B cell (primary cell): ENCODE measurements at regions not wholly inside any gene's neighbourhood (a gene's known extent, or its start where the extent isn't known, plus 50 kb on each side); places are given as distances from the start of the nearest gene placed in this dataset.

Experiments
- ATAC-seq: fragments of 200-7000 bp; cut with Tn5 transposase; one replicate; pipeline ENCODE4 v1.10.0; 2021; ENCODE audit warnings: low read depth, mild to moderate bottlenecking, moderate number of reproducible peaks, moderate library complexity
- CTCF ChIA-PET: fragments of 350-600 bp; sonication (Branson Sonifier 250); formaldehyde crosslinking; loops from one replicate; lab custom pipeline; 2021; ENCODE audit warnings: antibody characterized with exemption, inconsistent platforms; lab: Charles Lee
- POLR2A ChIA-PET: fragments of 350-600 bp; sonication (Branson Sonifier 250); formaldehyde crosslinking; loops from one replicate; lab custom pipeline; 2021; ENCODE audit warnings: antibody characterized with exemption; lab: Charles Lee
- DNase-seq: peaks from one replicate; pipeline ENCODE4 v3.0.0; 2013
- H2AFZ ChIP-seq: 2 replicates; pipeline ENCODE4 v1.6.1; 2012; ENCODE audit warnings: mild to moderate bottlenecking, low read depth, low read length; ENCODE audit not compliant: insufficient read depth, poor library complexity, severe bottlenecking
- H3K27ac ChIP-seq, 2 donors: 1 replicate in 1 of 2; 2 replicates in 1 of 2; pipeline ENCODE4 v1.5.1; 2012 to 2013; ENCODE audit warnings: low read length in 2 of 2, mild to moderate bottlenecking in 2 of 2, moderate library complexity in 1 of 2
- H3K27me3 ChIP-seq, 4 experiments: fragments of 200-600 bp in 1 of 4; sonication (generic) in 1 of 4; replicated peaks in 1 of 4; 1 replicate in 2 of 4; 2 replicates in 2 of 4; pipeline versions ENCODE4 v1.6.1 to v1.7.0; 2013 to 2016; ENCODE audit warnings: low read length in 3 of 4, mild to moderate bottlenecking in 2 of 4, mixed read lengths in 1 of 4, moderate library complexity in 1 of 4; ENCODE audit not compliant: insufficient read depth in 4 of 4, control insufficient read depth in 3 of 4; ENCODE audit errors: control extremely low read depth in 1 of 4
- H3K36me3 ChIP-seq, 2 experiments: replicated peaks in 1 of 2; 1 replicate in 1 of 2; 2 replicates in 1 of 2; pipeline versions ENCODE4 v1.6.1 to v1.7.1; 2013; ENCODE audit warnings: low read length in 1 of 2; ENCODE audit not compliant: insufficient read depth in 2 of 2, control insufficient read depth in 1 of 2; ENCODE audit errors: control extremely low read depth in 1 of 2, extremely low read depth in 1 of 2
- H3K4me1 ChIP-seq, 2 donors: fragments of 200-600 bp in 1 of 2; sonication (generic) in 1 of 2; 1 replicate in 1 of 2; 2 replicates in 1 of 2; pipeline versions ENCODE4 v1.5.1 to v1.6.1; 2013 to 2017; ENCODE audit warnings: low read length in 2 of 2; ENCODE audit not compliant: control insufficient read depth in 2 of 2, insufficient read depth in 2 of 2
- H3K4me2 ChIP-seq: replicated peaks from 2 replicates; pipeline ENCODE3; 2012; ENCODE audit warnings: mild to moderate bottlenecking, low read depth, low read length; ENCODE audit not compliant: poor library complexity, severe bottlenecking
- H3K4me3 ChIP-seq, 5 experiments: fragments of 200-600 bp in 1 of 5; sonication (generic) in 1 of 5; 1 replicate in 3 of 5; 2 replicates in 2 of 5; pipeline versions ENCODE4 v1.5.1 to v1.7.0; 2011 to 2016; ENCODE audit warnings: low read length in 4 of 5, mild to moderate bottlenecking in 4 of 5, low read depth in 2 of 5, control low read depth in 1 of 5, moderate library complexity in 1 of 5; ENCODE audit not compliant: insufficient read depth in 1 of 5; ENCODE audit errors: control extremely low read depth in 1 of 5, extremely low read depth in 1 of 5
- H3K79me2 ChIP-seq: fragments of 200-600 bp; sonication (generic); one replicate; pipeline ENCODE4 v1.6.0; 2016; ENCODE audit warnings: low read length; ENCODE audit not compliant: control insufficient read depth, insufficient read depth
- H3K9ac ChIP-seq: fragments of 200-600 bp; sonication (generic); 2 replicates; pipeline ENCODE4 v1.6.1; 2017; ENCODE audit warnings: mild to moderate bottlenecking, low read length, moderate library complexity
- H3K9me3 ChIP-seq, 3 donors: one replicate each; pipeline versions ENCODE4 v1.6.1 to v1.7.1; 2013; ENCODE audit warnings: low read length in 2 of 3; ENCODE audit not compliant: control insufficient read depth in 2 of 3, insufficient read depth in 1 of 3; ENCODE audit errors: control extremely low read depth in 1 of 3
- H4K20me1 ChIP-seq: 2 replicates; pipeline ENCODE4 v1.6.0; 2012; ENCODE audit warnings: mild to moderate bottlenecking, low read length; ENCODE audit not compliant: insufficient read depth, control insufficient read depth, poor library complexity, severe bottlenecking
- H3K27ac Mint-ChIP-seq: one replicate; pipeline ENCODE4 v1.8.0; 2021; ENCODE audit warnings: mixed read lengths
- H3K27me3 Mint-ChIP-seq: one replicate; pipeline ENCODE4 v1.8.0; 2021; ENCODE audit warnings: mixed read lengths
- H3K4me1 Mint-ChIP-seq: one replicate; pipeline ENCODE4 v1.8.0; 2021; ENCODE audit warnings: mixed read lengths
- H3K4me3 Mint-ChIP-seq: one replicate; pipeline ENCODE4 v1.8.0; 2021; ENCODE audit warnings: mixed read lengths
- H3K9me3 Mint-ChIP-seq: one replicate; pipeline ENCODE4 v1.8.0; 2022; ENCODE audit warnings: mixed read lengths; ENCODE audit not compliant: insufficient read depth
- CTCF ChIP-seq: fragments of 200-600 bp; IDR thresholded peaks from one replicate; pipeline ENCODE4 v1.8.0; 2022; ENCODE audit warnings: antibody characterized with exemption, mild to moderate bottlenecking
- EZH2 ChIP-seq: IDR thresholded peaks from 2 replicates; pipeline ENCODE4 v1.6.1; 2012; ENCODE audit warnings: borderline replicate concordance, low read depth, mild to moderate bottlenecking, moderate library complexity, low read length; ENCODE audit not compliant: insufficient read depth, poor library complexity, severe bottlenecking
- WGBS: methylation state at CpG from one replicate; pipeline ENCODE4 v1.1.5; 2013; ENCODE audit warnings: missing lambda C conversion rate; ENCODE audit not compliant: insufficient coverage; 5-methylcytosine and 5-hydroxymethylcytosine counted together
- intact Hi-C: fragments of 100-400 bp; cut with micrococcal nuclease; formaldehyde crosslinking; loops from one replicate; pipeline ENCODE4 v1.10.0; 2022

GRCh38 chr1:194028002-194028401 is 841.6 kb upstream of the B3GALT2 start:
- no peak overlapping the region for H3K4me3 Mint-ChIP-seq
- no peak for TF ChIP-seq EZH2
- TF ChIP-seq CTCF = no peak
- no CpG with 5 or more reads among the region's 1 CpG for WGBS
- no peak overlapping the region for H3K9ac ChIP-seq
- H3K4me3 ChIP-seq = no peak overlapping the region
- no peak overlapping the region for H2AFZ ChIP-seq
- no peaks in the 10 kb centered on the region for H3K27me3 Mint-ChIP-seq
- DNase-seq = no peak
- no peaks in the 10 kb centered on the region for H3K9me3 Mint-ChIP-seq
- H3K4me1 ChIP-seq = no peaks in the 10 kb centered on the region
- CTCF ChIA-PET = no interaction called here
- H3K36me3 ChIP-seq = no peaks in the 10 kb centered on the region
- POLR2A ChIA-PET = no interaction called here
- H4K20me1 ChIP-seq = no peaks in the 10 kb centered on the region
- intact Hi-C loops = no loop called here
- H3K79me2 ChIP-seq = no peaks in the 10 kb centered on the region
- no peak overlapping the region for H3K4me2 ChIP-seq
- no peak for ATAC-seq
- no peak overlapping the region for H3K27ac ChIP-seq
- H3K4me1 Mint-ChIP-seq = no peaks in the 10 kb centered on the region
- no peak overlapping the region for H3K27ac Mint-ChIP-seq
- no peaks in the 10 kb centered on the region for H3K9me3 ChIP-seq
- no peaks in the 10 kb centered on the region for H3K27me3 ChIP-seq

GRCh38 chr1:194026422-194026821 is 840.0 kb upstream of the B3GALT2 start:
- Histone ChIP-seq H3K4me1 (no peaks in the 10 kb centered on the region), H3K79me2 (no peaks in the 10 kb centered on the region), H3K4me3 (no peak overlapping the region), H3K27ac (no peak overlapping the region), H3K4me2 (no peak overlapping the region), H3K36me3 (no peaks in the 10 kb centered on the region), H3K27me3 (no peaks in the 10 kb centered on the region), H4K20me1 (no peaks in the 10 kb centered on the region), H2AFZ (no peak overlapping the region), H3K9ac (no peak overlapping the region), H3K9me3 (no peaks in the 10 kb centered on the region)
- ATAC-seq (no peak), DNase-seq (no peak)
- Mint-ChIP-seq H3K4me1 (no peaks in the 10 kb centered on the region), H3K27ac (no peak overlapping the region), H3K27me3 (no peaks in the 10 kb centered on the region), H3K9me3 (no peaks in the 10 kb centered on the region), H3K4me3 (no peak overlapping the region)
- intact Hi-C loops = no loop called here
- CTCF ChIA-PET = no interaction called here
- POLR2A ChIA-PET = no interaction called here
- WGBS = 94% methylated on average over 2 of the region's 3 CpGs
- TF ChIP-seq EZH2 (no peak), CTCF (no peak)
